Stromal cell of bone marrow (primary cell): ENCODE measurements at regions not wholly inside any gene's neighbourhood (a gene's known extent, or its start where the extent isn't known, plus 50 kb on each side); places are given as distances from the start of the nearest gene placed in this dataset.

ENCODE experiments used
- DNase-seq: peaks from one replicate; pipeline ENCODE4 v3.0.0-alpha.2; 2012; ENCODE audit warnings: low read depth

DNA sequence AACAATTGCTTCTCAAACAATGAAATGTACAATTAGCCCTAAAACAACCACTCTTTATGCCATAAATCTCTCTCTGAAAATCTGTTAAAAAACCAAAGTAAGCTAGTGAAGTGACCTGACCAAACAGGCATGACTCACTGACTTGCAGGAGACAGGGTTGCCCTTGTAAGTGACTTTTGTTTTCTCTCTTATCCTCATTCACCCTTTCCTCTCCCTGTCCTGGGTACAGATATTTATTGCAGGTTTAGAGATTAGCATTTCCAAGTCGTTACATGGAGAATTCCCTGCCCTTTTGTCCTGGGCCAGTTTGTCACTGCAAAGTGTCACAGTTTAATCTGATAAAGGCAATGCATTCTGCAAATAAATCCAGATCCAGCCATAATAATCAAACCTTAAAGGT lies 484.2 kb downstream of the IRX1 start:
- no peak for DNase-seq

DNA sequence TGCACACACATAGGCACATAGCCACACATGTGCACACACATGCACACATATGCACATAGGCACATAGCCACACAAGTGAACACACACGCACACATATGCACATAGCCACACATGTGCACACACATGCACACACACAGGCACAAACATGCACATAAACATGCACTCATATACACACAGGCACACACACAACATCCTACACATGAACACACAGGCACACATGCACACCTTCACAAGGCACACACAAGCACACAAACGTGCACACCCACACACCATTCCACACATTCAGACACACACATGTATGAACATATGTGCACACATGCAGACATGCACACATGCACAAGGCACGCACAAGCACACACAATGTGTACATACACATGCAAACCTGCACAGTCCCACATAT lies 484.7 kb downstream of the IRX1 start:
- no peak for DNase-seq

DNA sequence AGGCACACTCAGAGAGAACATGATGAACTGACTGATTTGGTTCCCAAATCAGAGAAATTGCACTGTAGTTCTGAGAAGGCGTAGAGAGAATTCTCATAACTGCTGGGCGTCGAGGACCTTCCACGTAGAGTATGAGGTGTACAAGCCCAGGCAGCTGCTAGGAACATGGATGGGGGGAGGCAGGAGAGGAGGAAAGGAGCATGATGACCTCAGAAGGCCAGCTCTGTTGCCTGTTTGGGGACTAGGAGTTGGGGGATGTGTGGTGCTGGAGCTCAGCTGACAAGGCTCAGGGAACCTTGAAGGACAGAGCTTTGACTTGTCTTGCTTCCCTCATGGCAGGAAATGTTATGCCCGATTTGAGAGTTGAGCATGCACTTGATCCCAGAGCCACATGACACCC lies 485.4 kb downstream of the IRX1 start:
- no peak for DNase-seq

DNA sequence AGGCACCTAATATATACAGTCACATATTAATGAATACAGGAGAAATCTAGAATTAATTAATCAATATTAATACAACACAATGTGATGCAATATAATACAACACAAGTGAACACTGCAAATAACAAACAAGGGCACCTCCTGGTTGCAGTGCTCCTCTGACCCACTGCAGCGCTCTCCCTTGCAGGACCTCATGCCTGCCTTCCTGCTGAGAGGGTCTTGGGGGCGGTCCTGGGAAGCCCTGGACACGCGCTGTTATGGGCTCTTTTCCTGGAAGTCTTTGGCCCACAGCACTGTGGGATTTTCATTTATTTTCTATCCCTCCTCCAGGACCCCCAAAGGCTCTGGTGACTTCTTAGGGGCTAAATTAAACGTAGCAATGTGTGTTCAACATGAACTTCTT lies 485.8 kb downstream of the IRX1 start:
- no peak for DNase-seq

DNA sequence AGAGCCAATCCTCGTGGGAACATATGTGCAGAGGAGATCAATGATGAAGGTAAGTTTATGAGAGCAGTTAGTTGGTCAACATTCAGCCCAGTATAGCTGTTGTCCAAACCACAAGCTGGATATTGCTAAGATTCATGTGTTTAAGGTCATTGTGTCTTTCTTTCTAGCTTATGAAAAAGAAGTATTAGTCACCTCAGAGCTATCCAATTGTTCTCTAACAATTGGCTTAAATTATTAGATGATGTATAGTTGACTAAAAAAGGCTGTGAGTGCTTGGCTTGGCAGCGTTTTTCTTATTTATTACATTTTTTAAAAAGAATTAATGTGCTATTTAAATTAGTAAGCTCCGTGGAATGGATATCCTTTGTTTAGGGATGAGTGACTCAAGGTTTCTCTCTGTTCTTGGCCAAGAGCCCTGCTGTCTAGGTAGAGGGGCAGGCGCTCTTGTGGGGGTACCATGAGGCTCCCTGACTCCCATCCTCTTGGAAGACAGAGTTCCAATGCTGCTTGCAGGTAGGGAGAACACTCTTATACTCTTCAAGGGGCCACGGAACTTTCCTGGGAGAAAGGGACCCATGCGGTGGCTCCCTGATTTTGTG lies 487.4 kb downstream of the IRX1 start:
- DNase-seq, result no peak

DNA sequence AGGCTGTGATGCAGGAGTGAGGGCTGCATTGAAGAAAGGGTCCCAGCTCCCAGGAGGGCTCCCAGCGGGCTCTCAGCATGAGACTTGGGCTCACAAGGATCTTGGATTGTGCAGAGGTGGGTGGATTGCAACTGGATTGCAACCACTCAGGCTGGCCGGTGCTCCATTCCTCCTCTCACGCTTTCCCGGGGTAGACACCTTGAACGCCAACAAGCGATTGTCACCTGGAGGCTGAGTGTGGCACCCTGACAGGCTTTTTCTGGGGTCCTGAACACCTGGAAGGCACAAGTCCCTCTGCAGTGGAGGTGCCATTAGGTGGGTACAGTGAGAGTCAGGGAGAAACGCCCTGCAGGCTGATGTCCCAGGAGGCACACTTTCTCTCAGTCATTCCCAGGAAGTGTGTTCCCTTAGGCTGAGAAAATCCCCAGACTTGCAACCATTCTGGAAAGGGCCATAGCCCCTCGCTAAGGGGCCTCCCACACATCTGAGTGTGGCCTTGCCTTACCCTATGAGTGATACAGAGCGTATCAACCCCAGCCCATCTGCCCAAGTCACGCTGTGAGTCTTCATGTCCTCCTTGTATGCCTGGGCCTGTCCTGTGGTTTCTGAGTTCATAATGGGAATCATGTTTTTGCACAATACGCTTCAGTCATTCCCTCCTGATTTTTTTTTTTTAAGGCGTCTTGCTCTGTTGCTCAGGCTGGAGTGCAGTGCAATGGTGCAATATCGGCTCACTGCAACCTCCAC lies 488.1 kb downstream of the IRX1 start:
- DNase-seq, result no peak

DNA sequence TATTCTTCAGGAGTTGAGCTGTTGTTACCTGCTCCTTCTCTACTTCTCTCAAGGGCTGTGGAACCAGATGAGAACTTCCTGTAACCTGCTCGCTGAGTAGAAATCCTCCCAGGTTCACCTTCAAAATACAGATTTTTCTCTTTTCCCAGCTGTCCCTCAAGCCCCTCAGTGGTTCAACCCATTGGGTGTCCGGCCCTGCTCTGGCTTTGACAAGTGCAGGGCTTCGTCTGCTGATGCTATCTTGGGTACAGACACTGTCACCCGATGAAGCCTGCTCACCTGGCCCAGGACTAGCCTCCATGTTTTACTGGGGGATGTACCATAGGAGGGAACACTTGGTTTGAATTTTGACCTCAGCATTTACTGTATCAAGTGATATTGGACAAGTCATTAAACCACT lies 490.4 kb downstream of the IRX1 start:
- DNase-seq, result no peak

DNA sequence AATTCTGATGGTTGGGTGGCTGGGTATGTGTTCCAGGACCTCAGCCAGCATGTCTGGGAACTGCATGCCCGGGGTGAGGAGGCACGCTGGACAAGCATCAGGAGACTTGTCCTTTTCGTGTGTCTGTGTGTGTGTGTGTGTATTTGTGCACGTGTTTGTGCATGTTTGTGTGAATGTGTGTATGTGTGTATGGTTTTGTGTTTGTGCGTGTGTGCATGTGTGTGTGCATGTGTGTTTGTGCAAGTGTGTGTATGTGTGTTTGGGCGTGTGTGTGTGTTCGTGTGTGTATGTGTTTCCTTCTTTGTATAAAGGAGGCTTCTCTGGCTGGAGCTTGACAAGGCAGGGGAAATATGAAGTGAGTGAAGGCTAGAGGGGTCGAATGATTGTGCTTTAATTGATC lies 491.5 kb downstream of the IRX1 start:
- DNase-seq, result no peak

DNA sequence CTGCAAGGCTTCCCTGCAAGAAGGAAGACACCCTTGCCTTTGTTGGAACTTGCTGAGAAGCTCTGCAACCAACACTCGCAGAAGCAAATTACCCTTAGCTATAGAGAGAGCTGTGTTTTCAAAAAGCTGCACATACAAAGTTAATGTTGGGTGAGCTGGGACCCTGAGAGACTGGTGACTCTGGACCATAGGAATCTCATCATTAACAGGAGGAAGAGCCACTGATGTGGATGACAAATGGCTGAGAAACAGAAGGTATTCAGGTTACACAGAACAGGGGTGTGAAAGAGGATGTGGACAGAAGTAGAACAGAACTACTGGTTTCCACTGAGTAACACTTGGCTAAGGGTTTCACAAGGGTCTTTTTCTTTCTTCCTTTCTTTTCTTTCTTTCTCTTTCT lies 493.5 kb downstream of the IRX1 start:
- DNase-seq, result no peak

DNA sequence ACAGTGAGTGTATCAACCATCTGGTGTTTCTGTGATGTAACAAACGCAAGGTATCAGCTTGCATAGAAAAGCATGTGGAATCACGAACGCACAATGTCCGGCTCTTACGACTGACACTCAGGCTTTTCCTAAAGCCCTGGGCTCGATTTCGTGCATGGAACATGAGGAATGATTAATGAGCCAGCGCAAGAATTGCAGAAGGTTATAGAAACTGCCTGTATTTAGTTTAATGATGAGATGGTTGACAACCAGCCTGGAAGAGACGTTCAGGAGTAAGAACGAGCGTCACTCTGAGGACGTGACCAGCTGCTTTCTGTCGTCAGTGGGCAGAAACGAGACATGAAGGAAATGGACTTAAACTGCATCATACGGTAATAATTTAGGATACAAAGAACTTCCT lies 497.6 kb downstream of the IRX1 start:
- DNase-seq, result no peak

DNA sequence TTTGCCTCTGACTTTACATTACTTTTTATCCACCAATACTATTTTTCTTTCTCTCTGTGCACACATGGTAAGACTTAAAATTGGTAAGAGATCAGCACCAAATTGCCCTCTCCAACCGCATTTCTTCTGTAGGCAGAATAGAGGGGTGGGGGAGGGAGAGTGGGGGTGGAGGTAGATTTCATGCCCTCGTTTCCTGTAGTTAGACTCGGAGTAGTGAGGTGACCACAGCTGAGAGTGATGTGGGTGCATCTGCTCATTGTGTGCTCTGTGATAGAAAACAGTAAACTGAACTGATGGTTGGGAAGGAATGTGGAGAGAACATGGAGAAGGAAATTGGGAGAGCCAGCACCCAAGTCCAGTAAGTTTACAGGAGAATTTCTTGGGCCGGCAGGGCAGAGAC lies 498.3 kb downstream of the IRX1 start:
- DNase-seq, result no peak

DNA sequence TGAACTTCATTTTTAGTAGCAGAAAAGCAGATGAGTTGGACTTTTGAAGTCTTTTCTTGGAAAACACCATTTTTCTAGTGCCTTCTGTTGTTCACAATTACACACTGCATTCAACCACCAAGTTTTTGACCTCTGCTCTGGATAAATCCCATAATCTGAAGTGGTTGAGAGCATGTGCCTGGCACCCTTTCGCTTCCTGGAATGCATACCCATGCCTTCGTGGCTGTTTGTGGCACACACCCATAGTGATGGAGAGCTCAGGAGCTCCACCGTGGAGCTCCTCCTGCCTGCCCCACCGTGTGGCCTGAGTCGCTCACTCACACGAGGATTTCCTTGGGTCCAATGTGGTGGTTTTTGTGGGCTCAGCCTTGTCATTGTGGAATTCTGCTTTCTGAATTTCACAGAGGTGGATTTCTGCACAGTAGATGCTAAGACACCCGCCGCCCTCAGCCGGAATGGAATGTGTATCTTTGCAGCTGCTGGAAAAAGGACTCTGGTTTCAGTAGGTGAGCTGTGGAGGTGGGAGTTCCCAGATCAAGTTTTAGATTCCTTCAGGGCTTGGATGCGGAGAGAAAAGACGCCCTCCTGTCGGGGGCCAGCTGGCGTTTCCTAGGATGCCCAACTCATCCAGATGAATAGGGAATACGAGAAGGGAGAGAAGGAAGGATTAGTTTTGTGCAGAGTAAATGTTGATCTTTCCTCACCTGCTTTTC lies 500.4 kb downstream of the IRX1 start:
- DNase-seq, result no peak

DNA sequence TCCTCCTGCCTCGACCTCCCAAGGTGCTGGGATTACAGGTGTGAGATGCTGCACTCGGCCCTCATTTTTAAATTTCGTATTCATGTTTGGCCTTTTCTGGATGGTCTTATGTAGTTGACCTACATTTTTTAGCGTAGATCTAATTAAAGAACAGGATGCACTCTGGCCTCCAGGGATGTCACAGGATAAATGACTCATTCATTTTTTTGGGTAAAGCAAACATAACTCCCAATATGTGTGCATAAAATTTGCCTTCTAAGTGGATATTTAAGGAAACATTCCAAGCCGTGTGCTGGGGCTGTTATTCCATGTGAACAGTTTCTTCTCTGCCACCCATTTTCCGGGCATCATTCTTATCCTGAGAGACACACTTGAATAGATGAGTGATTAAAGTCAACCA lies 501.6 kb downstream of the IRX1 start:
- DNase-seq, result no peak

DNA sequence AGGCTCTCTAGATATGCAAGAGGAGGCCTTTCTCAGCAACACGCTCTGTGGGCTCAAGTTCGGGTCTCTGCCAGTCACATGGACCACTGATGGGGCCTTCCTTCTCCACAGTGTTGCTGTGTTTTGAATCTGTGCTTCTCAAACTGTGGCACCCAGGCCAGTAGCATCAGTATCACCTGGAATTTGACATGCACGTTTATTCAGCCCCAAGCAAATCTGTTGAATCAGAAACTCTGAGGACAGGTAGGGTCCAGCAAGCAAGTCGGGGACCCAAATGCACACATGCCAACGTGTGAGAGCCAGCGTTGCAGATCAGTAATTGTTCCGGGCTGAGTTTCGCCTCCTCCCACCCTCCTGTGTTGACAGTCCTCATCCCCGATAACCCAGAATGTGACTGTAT lies 502.6 kb downstream of the IRX1 start:
- no peak for DNase-seq

DNA sequence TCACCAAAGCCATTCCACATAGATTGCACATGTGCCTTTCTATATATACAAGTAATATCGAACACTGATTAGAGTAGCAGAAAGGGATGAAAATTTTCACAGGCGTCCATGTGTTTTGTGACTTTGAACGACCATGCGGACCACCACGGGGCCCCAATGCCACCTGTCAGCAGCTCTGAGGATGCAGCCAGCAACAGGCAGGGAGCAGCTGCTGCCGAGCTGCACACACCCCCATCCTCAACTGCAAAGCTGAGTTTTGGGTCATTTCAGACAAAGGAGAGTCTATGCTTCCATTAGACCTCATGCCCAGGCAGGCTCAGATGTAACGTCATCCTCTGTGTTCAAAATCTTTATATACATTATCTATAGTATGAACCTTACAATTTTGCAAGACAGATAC lies 503.8 kb downstream of the IRX1 start:
- no peak for DNase-seq

DNA sequence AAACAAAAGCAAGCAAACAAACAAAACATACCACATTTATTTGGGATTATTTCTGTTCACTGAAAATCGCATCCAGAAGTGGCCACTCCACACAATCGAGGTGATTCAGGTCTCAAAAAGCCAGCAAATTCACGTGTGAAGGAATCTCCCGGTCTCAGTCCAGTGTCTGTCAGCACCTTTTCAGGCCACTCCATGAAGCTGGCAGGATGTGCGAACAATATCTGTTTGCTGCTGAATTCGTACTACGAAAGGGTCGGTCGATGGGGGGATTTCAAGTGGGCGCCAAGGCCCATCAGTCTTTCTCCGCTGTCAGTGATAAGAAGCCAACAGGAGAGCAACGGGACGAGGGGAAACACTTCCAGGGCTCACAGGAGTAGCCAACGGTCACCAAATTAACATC lies 505.1 kb downstream of the IRX1 start:
- no peak for DNase-seq

DNA sequence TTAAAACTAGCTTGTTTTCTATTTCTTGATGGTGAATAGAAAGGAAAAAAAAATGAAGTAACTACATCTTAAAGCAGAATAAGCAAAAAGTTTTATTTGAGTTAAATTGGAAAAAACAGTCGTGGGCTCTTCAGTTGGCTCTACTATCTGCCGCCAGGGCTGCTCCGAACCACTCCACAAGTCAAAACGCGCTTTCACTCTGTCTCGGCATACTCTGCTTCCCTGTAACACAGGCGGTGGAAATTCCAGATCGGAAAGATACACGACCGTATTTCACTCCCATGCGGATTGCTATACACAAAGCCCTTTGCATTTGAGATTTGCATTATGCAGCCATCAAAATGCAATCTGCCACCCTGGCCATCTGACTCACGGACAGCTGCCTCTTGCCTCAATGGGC lies 505.6 kb downstream of the IRX1 start:
- no peak for DNase-seq

DNA sequence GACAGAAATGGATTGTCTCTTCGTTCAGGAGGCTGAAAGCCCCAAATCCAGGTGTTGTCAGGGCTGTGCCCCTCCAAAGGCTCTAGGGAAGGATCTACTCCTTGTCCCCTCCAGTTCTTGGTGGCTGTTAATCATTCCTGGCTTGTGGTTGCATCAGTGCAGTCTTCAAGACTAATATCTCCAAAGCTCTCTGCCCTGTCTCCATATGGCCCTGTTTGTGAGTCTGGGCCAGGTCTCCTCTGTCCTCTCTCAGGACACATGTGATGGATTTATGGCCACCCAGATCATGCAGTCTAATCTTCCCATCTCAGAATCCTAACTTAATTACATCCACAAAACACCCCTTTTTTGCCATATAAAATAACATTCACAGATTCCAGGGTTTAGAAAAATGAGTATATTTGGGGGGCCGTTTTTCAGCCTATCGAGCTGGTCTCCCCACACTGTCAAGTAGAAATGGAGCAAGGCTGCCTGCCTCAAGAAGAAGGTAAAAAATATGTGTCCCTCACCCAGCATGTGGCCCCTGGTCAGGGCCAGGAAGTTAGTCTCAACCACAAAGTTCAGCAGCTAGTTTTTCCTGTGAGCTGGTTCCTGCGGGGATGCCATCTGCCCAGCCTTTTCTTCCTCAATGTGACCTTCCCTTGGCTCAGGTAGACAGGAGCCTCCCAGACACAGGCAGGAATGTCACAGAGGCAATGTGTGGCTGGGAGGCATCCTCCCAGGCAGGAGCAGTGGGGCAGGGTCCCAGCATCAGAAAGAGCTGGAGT lies 509.4 kb downstream of the IRX1 start:
- no peak for DNase-seq

DNA sequence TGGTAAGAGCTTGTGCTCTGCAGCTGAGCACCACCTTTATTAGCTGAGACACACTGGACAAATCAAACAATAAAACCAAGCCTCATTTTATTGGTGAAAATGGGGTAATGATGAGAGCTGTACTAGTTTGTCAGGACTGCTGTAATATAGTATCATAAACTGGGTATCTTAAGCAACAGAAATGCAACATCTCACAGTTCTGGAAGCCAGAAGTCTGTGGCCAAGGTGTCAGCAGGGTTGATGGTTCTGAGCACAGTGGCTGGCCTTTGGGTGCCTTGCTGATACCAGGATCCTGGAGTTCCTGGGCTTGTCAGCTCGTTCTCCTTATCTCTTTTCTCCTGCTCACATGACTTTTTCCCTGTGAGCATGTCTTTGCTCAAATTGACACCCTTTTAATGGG lies 513.1 kb downstream of the IRX1 start:
- no peak for DNase-seq

DNA sequence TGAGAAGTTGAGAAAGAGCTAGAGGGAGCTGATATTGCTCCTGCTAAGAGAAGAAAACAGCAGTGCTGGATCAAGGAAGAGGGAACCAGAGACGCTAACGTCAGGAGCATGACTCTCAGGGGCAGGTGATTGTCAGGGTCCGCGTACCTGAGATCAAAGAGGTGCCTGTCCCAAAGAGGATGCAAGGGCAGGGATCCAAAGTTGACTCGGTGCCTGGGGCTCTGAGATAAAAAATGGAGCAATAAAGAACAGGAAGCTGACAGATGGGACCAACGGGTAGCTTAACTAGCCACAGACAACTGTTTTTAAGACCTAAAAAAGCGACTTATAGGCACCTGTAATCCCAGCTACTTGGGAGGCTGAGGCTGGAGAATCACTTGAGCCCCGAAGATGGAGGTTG lies 517.8 kb downstream of the IRX1 start:
- no peak for DNase-seq

DNA sequence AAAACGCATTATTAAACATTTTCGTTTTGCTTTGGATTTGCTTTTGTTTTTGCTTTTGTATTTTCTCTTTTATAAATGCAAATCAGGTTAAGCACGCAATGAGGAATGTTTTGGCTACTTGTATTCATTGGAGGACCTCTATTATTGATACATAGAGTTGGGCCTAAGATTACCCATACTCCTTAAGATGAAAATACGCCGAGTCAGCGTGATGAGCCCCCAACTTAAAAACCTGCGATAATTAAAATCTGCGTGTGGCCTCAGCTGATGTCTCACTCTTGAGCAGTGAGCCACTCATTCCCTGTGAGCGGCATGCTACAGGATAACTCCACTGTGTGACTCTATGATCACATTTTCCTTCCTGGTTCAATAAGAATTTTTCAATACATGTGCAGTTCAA lies 518.3 kb downstream of the IRX1 start:
- DNase-seq, result no peak

DNA sequence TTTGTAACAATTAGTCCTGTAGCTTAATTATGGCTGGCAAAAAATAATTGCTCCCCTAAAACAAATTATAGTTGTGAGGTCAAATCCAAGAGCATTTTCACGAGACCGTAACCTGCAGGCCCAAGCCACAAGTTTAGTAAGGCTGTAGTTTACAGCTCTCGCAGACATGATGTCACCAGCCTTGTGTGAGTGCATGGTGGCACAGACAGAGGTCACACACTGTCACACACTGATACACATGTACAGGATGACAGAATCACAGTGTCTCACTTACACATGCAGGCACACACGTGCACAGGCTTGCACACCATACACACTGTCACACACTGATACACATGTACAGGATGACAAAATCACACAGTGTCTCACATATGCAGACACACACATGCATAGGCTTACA lies 518.8 kb downstream of the IRX1 start:
- DNase-seq, result no peak

DNA sequence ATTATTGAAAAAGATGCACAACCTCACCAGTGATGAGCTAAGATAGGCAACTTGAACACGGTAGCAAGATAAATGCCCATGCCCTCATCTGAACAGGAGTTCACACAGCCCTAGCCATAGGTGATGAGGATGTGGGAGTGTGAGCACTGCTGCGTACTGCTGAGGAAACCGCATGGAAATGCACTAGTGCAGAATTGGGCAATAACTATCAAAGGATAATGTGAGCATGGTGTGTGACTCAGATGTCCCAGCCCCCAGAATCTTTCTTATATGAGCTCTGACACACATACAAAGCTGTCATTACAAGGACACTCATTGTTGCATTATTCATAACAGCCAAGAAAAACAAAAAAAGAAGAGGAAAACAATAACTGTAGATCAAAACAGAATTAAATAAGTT lies 521.2 kb downstream of the IRX1 start:
- no peak for DNase-seq
